Panc1 (cell line): ENCODE measurements at regions not wholly inside any gene's neighbourhood (a gene's known extent, or its start where the extent isn't known, plus 50 kb on each side); places are given as distances from the start of the nearest gene placed in this dataset.

Experiments used
- ATAC-seq: fragments of 200-7000 bp; cut with Tn5 transposase; 2 replicates; pipeline ENCODE4 v1.9.1; 2020; ENCODE audit warnings: mild to moderate bottlenecking, moderate library complexity
- BruUV-seq: library from RNA; stranded (reverse); fragments of 400-500 nt; replicated peaks from 2 replicates; lab custom pipeline; 2021; lab: Mats Ljungman, UMichigan
- CTCF ChIA-PET: fragments of 300-600 bp; sonication (Branson Sonifier 250); formaldehyde crosslinking; loops from one replicate; lab custom pipeline; 2022; ENCODE audit warnings: antibody characterized with exemption; lab: Charles Lee
- POLR2A ChIA-PET: fragments of 300-600 bp; sonication (Branson Sonifier 250); formaldehyde crosslinking; loops from one replicate; lab custom pipeline; 2022; ENCODE audit warnings: antibody characterized with exemption; lab: Charles Lee
- DNase-seq: peaks from one replicate; pipeline ENCODE4 v3.0.0-alpha.2; 2010; ENCODE audit warnings: low read depth, low spot score
- H3K27ac ChIP-seq: 2 replicates; pipeline ENCODE4 v1.5.1; 2011; ENCODE audit warnings: mild to moderate bottlenecking, low read length, inconsistent platforms
- H3K27me3 ChIP-seq: fragments of 200-500 bp; sonication (Bioruptor generic); 2 replicates; pipeline ENCODE4 v1.6.0; 2014; ENCODE audit warnings: low read length, inconsistent platforms; ENCODE audit not compliant: control insufficient read depth, insufficient read depth
- H3K36me3 ChIP-seq: fragments of 200-500 bp; sonication (Bioruptor generic); 2 replicates; pipeline ENCODE4 v1.5.1; 2014; ENCODE audit warnings: inconsistent platforms, mild to moderate bottlenecking, low read length, moderate library complexity; ENCODE audit not compliant: control insufficient read depth, insufficient read depth
- H3K4me1 ChIP-seq: 2 replicates; pipeline ENCODE4 v1.5.1; 2011; ENCODE audit warnings: inconsistent platforms, mild to moderate bottlenecking, low read length, moderate library complexity; ENCODE audit not compliant: control insufficient read depth, insufficient read depth
- H3K4me3 ChIP-seq, 2 experiments: 2 replicates each; pipeline ENCODE4 v1.5.1; 2011 to 2012; ENCODE audit warnings: low read depth in 2 of 2, low read length in 2 of 2, mild to moderate bottlenecking in 2 of 2, inconsistent platforms in 1 of 2, moderate library complexity in 1 of 2
- H3K9me3 ChIP-seq: fragments of 200-500 bp; sonication (Bioruptor generic); 2 replicates; pipeline ENCODE4 v1.5.1; 2014; ENCODE audit warnings: low read depth, mild to moderate bottlenecking, inconsistent platforms, low read length, moderate library complexity; ENCODE audit not compliant: control insufficient read depth, insufficient read depth
- CTCF ChIP-seq: fragments of 450-650 bp; IDR thresholded peaks from 2 replicates; pipeline ENCODE4 v1.5.1; 2017; ENCODE audit warnings: mild to moderate bottlenecking
- POLR2AphosphoS5 ChIP-seq: IDR thresholded peaks from 2 replicates; pipeline ENCODE4 v1.6.1; 2012; ENCODE audit warnings: mild to moderate bottlenecking, low read depth, low read length, moderate library complexity
- REST ChIP-seq, 2 experiments: IDR thresholded peaks; 2 replicates each; pipeline ENCODE4 v1.6.1; 2011 to 2012; ENCODE audit warnings: low read depth in 2 of 2, control low read depth in 1 of 2, low read length in 1 of 2, mild to moderate bottlenecking in 1 of 2, moderate library complexity in 1 of 2; ENCODE audit not compliant: insufficient read depth in 1 of 2
- SIN3A ChIP-seq: IDR thresholded peaks from 2 replicates; pipeline ENCODE4 v1.6.1; 2012; ENCODE audit warnings: low read depth, mild to moderate bottlenecking, low read length, moderate library complexity, borderline replicate concordance; ENCODE audit not compliant: insufficient read depth
- TCF7L2 ChIP-seq: IDR thresholded peaks from 2 replicates; pipeline ENCODE4 v1.6.1; 2011; ENCODE audit warnings: mild to moderate bottlenecking, low read depth, low read length, inconsistent platforms
- in situ Hi-C: cut with HindIII; loops from 2 replicates; pipeline ENCODE4 v1.10.0; 2016; ENCODE audit warnings: low sequenced_read_pairs, low pct_unique_long_range_greater_than_20kb
- intact Hi-C: fragments of 100-400 bp; cut with micrococcal nuclease; formaldehyde crosslinking; loops from one replicate; pipeline ENCODE4 v1.10.0; 2022; ENCODE audit not compliant: unreplicated experiment

- no peak for DNase-seq
- TF ChIP-seq CTCF, result no peak
- TF ChIP-seq REST (IDR thresholded peaks at IDR 0.05; ENCODE audit: insufficient read depth in 1 of 2, low read depth in 2 of 2, low read length in 1 of 2), result peak in 1 of 2 experiments; percentile 52; a peak in 1 of 4 replicates
- intact Hi-C loops (no loop called here), in situ Hi-C loops (no loop called here)
- H3K27me3 ChIP-seq, result no peaks in the 10 kb centered on the region
- POLR2A ChIA-PET, result no interaction called here
- CTCF ChIA-PET, result no interaction called here
- no peak for ATAC-seq
- H3K36me3 ChIP-seq, result no peaks in the 10 kb centered on the region
- no peak overlapping the region for H3K4me3 ChIP-seq
- peak overlapping the region; percentile 44; the same call in 1 of the 2 replicates for H3K27ac ChIP-seq
- H3K9me3 ChIP-seq, result no peaks in the 10 kb centered on the region
- H3K4me1 ChIP-seq, result peaks cover 6% of the 10 kb centered on the region
- BruUV-seq, result no TSS peak
Observed at GRCh38 chr2:105502625-105503334, 103.9 kb upstream of the FHL2 start.

- TF ChIP-seq SIN3A, result no peak
- no peak for TF ChIP-seq REST (IDR thresholded peaks at IDR 0.05; ENCODE audit: insufficient read depth in 1 of 2, low read depth in 2 of 2, low read length in 1 of 2)
- TF ChIP-seq POLR2AphosphoS5, result no peak
- no peak for TF ChIP-seq TCF7L2
- TF ChIP-seq CTCF, result no peak
- CTCF ChIA-PET, result no interaction called here
- Histone ChIP-seq H3K36me3 (no peaks in the 10 kb centered on the region), H3K27ac (peak overlapping the region; percentile 48; the same call in 1 of the 2 replicates), H3K4me3 (no peak overlapping the region), H3K9me3 (peaks cover 4% of the 10 kb centered on the region; the same call in 1 of the 2 replicates), H3K27me3 (no peaks in the 10 kb centered on the region), H3K4me1 (no peaks in the 10 kb centered on the region)
- POLR2A ChIA-PET, result no interaction called here
- in situ Hi-C loops, result no loop called here
- DNase-seq, result no peak
- intact Hi-C loops, result no loop called here
- BruUV-seq, result no TSS peak
- no peak for ATAC-seq
Observed at GRCh38 chr2:105498281-105498846, 99.5 kb upstream of the FHL2 start.
